Spinal cord (tissue), 9 donors: ENCODE measurements at regions not wholly inside any gene's neighbourhood (a gene's known extent, or its start where the extent isn't known, plus 50 kb on each side); places are given as distances from the start of the nearest gene placed in this dataset.

Source experiments
- DNase-seq, 6 donors: peaks; one replicate each; pipeline versions ENCODE4 v3.0.0 to v3.0.0-alpha.2; 2013 to 2015; ENCODE audit warnings: low spot score in 6 of 6, low read depth in 4 of 6
- H3K27ac ChIP-seq: one replicate; pipeline ENCODE4 v1.5.1; 2013; ENCODE audit warnings: low read depth, low read length, control low read depth
- H3K27me3 ChIP-seq: one replicate; pipeline ENCODE4 v1.6.1; 2013; ENCODE audit warnings: low read length; ENCODE audit not compliant: control insufficient read depth, insufficient read depth
- H3K36me3 ChIP-seq: one replicate; pipeline ENCODE4 v1.6.1; 2013; ENCODE audit warnings: low read length; ENCODE audit not compliant: control insufficient read depth, insufficient read depth
- H3K4me1 ChIP-seq: one replicate; pipeline ENCODE4 v1.6.1; 2013; ENCODE audit warnings: low read length; ENCODE audit not compliant: control insufficient read depth, insufficient read depth
- H3K4me3 ChIP-seq: one replicate; pipeline ENCODE4 v1.5.1; 2013; ENCODE audit warnings: low read depth, low read length, control low read depth
- H3K9me3 ChIP-seq: one replicate; pipeline ENCODE4 v1.6.1; 2013; ENCODE audit warnings: low read length; ENCODE audit not compliant: control insufficient read depth, insufficient read depth
- WGBS: methylation state at CpG from one replicate; pipeline ENCODE4 v1.1.5; 2013; ENCODE audit warnings: missing lambda C conversion rate; ENCODE audit not compliant: insufficient coverage; 5-methylcytosine and 5-hydroxymethylcytosine counted together
- donor health status: healthy.

GRCh38 chrX:79089896-79090584, 54.4 kb upstream of the GPR174 start:
- Histone ChIP-seq H3K4me3 (no peak overlapping the region), H3K27ac (no peak overlapping the region), H3K36me3 (no peaks in the 10 kb centered on the region), H3K4me1 (no peaks in the 10 kb centered on the region), H3K9me3 (no peaks in the 10 kb centered on the region), H3K27me3 (no peaks in the 10 kb centered on the region)
- DNase-seq = no peak

GRCh38 chrX:79094075-79094832, 50.2 kb upstream of the GPR174 start:
- no peaks in the 10 kb centered on the region for H3K27me3 ChIP-seq
- no peak for DNase-seq
- no CpG with 5 or more reads among the region's 4 CpGs for WGBS
- H3K4me1 ChIP-seq = no peaks in the 10 kb centered on the region
- H3K9me3 ChIP-seq = no peaks in the 10 kb centered on the region
- H3K4me3 ChIP-seq = no peak overlapping the region
- no peaks in the 10 kb centered on the region for H3K36me3 ChIP-seq
- no peak overlapping the region for H3K27ac ChIP-seq
